Endometrial microvascular endothelial cells (primary cell): ENCODE measurements at regions not wholly inside any gene's neighbourhood (a gene's known extent, or its start where the extent isn't known, plus 50 kb on each side); places are given as distances from the start of the nearest gene placed in this dataset.

Source experiments
- in situ Hi-C: cut with HindIII; loops from 2 replicates; pipeline ENCODE4 v1.10.0; 2017; ENCODE audit warnings: low sequenced_read_pairs, low pct_unique_long_range_greater_than_20kb; ENCODE audit errors: inconsistent ontology term

DNA sequence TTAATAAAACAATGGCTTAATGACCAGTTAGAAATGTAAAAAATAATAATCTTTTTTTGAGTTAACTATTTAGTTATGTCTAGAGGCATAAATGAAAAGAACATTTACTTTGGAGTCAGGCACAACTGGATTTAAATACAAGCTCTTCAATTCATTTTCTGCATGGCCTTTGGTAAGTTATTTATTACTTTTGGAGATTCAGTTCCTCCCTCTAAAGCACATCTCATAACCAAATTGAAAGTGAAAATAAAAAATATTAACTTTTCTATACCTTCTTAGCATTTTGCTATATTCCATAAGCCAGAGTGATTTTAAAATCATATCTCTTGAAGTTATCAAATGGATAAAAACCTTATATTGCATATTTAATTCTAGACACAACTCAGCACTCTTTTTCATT, 434.9 kb upstream of the SMARCA2 start:
- in situ Hi-C loops: no loop called here

DNA sequence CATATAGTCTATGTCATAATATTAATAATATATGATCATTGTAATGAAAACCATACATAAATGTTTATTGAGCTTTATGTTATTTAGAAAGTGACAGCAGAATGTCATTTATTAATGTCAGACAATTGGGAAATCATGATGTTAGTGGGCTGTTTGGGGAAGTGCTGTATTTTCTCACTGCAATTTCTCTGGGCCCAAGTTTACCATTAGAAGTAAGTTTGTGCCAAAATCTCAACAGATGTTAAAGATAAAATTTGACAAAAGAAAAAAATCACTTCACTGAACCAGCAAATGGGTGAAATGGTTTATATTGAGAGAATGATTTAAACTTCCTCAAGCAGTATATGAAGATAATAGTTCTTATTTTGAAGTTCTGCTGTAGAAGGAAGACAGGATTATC, 433.2 kb upstream of the SMARCA2 start:
- in situ Hi-C loops: no loop called here

DNA sequence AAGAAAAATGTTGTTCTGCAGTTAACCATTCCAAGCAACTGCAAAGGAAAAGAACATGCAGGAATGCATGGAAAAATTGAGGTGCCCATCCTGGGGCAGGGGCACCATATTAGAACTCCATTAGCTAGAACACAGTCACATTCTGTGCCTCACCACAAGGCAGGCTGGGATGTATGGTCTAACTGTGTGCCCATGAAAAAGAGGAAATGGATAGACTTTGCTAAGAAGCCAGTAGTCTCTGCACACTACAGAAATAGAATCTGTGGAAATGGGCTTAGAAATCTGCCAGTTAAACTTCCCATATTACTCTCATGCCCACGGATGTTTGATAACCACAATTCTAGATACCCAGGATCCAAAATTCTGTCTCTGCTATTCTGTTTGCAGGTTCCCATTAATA, 423.8 kb upstream of the SMARCA2 start:
- in situ Hi-C loops: no loop called here

- in situ Hi-C loops: no loop called here
These were observed 416.9 kb upstream of the SMARCA2 start for GRCh38 chr9:1598270-1598669.

GRCh38 chr9:1599961-1600360, 415.2 kb upstream of the SMARCA2 start:
- in situ Hi-C loops: no loop called here

- in situ Hi-C loops: no loop called here
These were observed 410.1 kb upstream of the SMARCA2 start for GRCh38 chr9:1604942-1605560.

- in situ Hi-C loops: no loop called here
These were observed 408.9 kb upstream of the SMARCA2 start for GRCh38 chr9:1606253-1606652.

GRCh38 chr9:1612886-1613285, 402.3 kb upstream of the SMARCA2 start:
- in situ Hi-C loops: no loop called here

DNA sequence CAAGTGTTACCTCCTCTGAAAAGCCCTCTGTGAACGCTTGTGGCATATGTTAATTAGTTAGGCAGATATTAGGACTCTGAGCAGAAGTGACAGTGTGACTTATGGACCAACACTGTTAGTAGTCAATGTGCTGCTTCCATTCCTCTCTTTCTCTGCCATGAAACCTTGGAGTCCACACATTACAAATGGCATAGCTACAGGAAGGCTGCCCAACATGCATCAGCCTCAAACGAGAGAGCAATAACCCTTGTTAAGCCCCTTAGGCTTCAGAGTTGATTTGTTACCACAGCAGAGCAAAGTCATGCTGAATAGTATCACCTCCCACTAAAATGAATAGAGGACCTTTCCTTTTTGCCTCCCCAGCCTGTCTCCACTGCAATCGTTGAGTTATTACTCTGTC, 397.7 kb upstream of the SMARCA2 start:
- in situ Hi-C loops: no loop called here

DNA sequence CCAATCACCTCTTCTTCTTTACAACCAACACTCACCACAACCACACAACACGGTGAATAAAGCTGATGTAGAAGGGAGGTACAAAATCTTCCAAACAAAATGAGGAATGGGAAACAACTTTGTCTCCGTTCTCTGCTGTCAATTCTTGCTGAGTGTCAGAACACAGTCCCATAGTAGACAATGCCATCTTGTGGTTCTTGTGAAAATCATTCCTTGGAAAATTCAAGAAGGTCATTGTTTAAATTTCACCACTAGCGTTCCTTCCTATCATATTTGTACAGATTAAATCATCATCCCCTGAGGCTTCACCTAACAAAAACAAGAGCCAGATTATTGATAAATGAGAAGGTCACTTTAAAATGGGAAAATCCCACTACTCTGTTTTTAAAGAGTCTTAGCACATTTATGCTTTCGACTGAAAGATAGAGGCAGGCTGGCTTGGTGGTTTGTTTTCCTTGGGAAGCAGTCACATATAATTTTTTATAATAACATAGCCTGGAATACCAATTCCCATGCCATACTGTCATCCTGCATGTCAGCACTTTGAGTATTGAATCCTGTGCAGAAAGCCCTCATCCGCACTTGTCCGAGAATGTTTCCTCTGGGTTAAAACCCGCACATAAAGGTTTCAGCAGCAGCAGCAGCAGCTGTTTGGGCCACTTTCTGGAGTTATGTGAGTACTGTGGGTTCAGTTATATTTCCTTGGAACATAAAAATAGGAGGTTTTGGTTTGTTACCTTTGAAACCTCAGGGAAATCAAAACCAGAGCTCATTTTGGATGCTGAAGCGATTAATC, 395.0 kb upstream of the SMARCA2 start:
- in situ Hi-C loops: no loop called here

DNA sequence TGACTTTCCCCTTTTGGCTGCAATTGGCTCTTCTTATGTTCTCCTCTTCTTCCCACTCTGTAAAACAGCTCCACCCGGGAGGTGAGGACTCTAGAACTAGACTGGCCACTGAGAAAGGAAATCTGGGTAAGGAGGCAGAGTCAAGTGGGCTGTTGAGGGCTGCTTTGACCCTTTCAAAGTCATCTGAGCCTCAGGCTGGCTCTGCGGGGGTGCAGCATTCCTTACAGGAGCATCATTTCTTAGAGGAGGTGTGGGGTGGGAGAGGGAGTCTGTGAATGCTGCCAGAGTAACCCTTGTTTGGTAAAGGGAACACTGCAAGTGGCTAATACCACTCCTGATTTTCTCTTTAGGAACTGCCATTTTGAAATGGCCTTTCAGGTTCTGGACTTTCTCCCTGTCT, 377.7 kb upstream of the SMARCA2 start:
- in situ Hi-C loops: no loop called here

GRCh38 chr9:1639166-1639565, 376.0 kb upstream of the SMARCA2 start:
- in situ Hi-C loops: no loop called here

GRCh38 chr9:1647776-1648175, 367.4 kb upstream of the SMARCA2 start:
- in situ Hi-C loops: no loop called here

- in situ Hi-C loops: no loop called here
These were observed 361.9 kb upstream of the SMARCA2 start for GRCh38 chr9:1653282-1653681.

DNA sequence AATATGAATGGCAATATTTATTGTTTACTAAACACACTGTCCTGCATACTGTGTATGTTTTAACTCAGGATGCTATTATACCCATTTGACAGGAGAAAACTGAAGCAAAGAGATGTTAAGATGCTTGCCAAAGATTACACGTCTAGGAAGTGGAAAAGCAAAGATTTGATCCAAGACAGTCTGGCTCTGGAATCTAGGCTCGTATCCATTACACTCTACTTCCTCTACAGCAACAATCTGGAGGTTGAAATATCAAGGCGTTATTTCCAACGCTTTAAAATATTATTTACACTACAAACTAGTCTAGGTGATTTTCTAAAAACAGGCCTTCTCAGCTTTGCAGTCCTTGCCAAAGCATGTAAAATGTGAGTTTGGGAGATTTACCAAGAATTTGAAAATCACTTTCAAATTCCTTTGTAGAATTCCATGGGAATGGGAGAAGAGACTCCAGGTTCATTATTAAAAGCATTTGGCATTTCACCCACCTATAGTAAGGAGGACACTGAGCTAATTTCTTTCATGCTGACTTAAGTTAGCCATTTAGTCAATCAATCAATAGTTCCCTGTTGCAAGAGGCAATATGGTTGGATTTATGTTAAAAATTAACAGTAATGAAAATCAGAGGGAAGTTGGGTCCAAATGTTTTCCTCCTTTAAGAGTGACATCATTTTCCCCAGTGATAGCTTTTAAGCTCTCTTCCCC, 356.3 kb upstream of the SMARCA2 start:
- in situ Hi-C loops: no loop called here

GRCh38 chr9:1659363-1659690, 355.8 kb upstream of the SMARCA2 start:
- in situ Hi-C loops: no loop called here

DNA sequence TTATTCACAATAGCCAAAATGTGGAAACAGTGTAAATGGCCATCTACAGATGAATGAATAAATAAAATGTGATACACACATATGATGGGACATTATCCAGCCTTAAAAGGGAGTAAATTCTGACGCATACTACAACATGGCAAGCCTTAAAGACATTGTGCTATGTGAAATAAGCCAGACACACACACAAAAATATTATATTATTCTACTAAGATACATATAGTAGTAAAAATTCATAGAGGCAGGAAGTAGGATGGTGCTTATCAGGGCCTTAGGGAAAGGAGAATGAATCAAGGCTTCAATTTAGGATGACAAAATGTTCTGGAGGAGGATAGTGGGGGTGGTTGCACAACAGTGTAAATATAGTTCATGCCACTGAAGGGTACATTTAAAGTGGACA, 346.7 kb upstream of the SMARCA2 start:
- in situ Hi-C loops: no loop called here

- in situ Hi-C loops: no loop called here
These were observed 341.8 kb upstream of the SMARCA2 start for GRCh38 chr9:1673300-1673699.

- in situ Hi-C loops: no loop called here
These were observed 338.4 kb upstream of the SMARCA2 start for GRCh38 chr9:1676771-1677170.

DNA sequence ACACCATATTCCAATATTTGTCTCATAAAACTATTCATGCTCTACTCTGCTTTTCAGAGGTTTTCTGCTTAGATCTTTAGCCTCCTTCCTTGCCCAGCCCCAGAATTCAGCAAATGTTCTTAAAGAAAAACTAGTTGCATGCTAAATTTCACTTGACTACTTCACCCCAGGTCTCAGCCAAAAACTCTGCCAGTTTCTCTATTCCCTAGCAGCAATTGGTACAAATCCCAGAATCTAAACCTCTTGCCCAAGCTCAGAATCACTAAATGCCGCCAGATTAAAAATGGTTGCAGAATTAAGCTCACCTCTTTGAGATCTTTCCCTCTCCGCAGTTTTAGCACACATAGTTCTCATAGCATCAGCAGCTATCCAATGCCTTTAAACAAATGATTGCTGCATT, 331.2 kb upstream of the SMARCA2 start:
- in situ Hi-C loops: no loop called here
